Psoas muscle (tissue), 7 donors: ENCODE measurements at regions not wholly inside any gene's neighbourhood (a gene's known extent, or its start where the extent isn't known, plus 50 kb on each side); places are given as distances from the start of the nearest gene placed in this dataset.
"Not testable (repeated sequence)": the region's sequence is repeated elsewhere in the genome, so short reads cannot be mapped to it uniquely, and the experiment has no call there.

Source experiments
- ATAC-seq, 4 donors: fragments of 200-7000 bp; cut with Tn5 transposase; one replicate each; pipeline ENCODE4 v1.9.1; 2020; ENCODE audit warnings: moderate library complexity in 3 of 4, mild to moderate bottlenecking in 2 of 4
- DNase-seq, 2 donors: peaks; one replicate each; pipeline ENCODE4 v3.0.0-alpha.2; 2020
- H3K27ac ChIP-seq: fragments of 200-600 bp; one replicate; pipeline ENCODE4 v1.8.0; 2022
- H3K27me3 ChIP-seq, 3 donors: fragments of 200-600 bp in 1 of 3; one replicate each; pipeline versions ENCODE4 v1.6.1 to v1.8.0; 2013 to 2022; ENCODE audit warnings: low read length in 2 of 3, mild to moderate bottlenecking in 2 of 3, moderate library complexity in 1 of 3; ENCODE audit not compliant: insufficient read depth in 3 of 3
- H3K36me3 ChIP-seq, 2 donors: fragments of 200-600 bp in 1 of 2; one replicate each; pipeline versions ENCODE4 v1.6.1 to v1.8.0; 2013 to 2022; ENCODE audit warnings: low read depth in 1 of 2, mild to moderate bottlenecking in 1 of 2, moderate library complexity in 1 of 2; ENCODE audit not compliant: insufficient read depth in 1 of 2
- H3K4me1 ChIP-seq: fragments of 200-600 bp; one replicate; pipeline ENCODE4 v1.8.0; 2022
- H3K4me3 ChIP-seq: fragments of 200-600 bp; one replicate; pipeline ENCODE4 v1.8.0; 2022; ENCODE audit warnings: mild to moderate bottlenecking
- H3K9me3 ChIP-seq: fragments of 200-600 bp; one replicate; pipeline ENCODE4 v1.8.0; 2022
- CTCF ChIP-seq: fragments of 200-600 bp; IDR thresholded peaks from one replicate; pipeline ENCODE4 v1.8.0; 2022; ENCODE audit warnings: antibody characterized with exemption
- WGBS, 3 donors: extraction: QIAGEN DNeasy Blood & Tissue Kit; methylation state at CpG; one replicate each; pipeline versions ENCODE4 v1.1.6 to v1.1.7; 2013; 5-methylcytosine and 5-hydroxymethylcytosine counted together
- intact Hi-C, 2 donors: fragments of 100-400 bp; cut with DNase I; formaldehyde crosslinking; loops; one replicate each; pipeline versions ENCODE4 v1.11.0 to v1.14.2; 2022
- donor health status: healthy with polysubstance abuse.
- donor health status: DM: no; HTN: no; CAD: no; lungs with moderate emphysema.
- donor health status: Bipolar disorder and iron deficiency.
- donor health status: healthy.
- donor health status: DM: yes; HTN: yes; CAD: no.
- donor health status: DM: no; HTN: no; CAD: no.
- donor health status: DM: yes; HTN: yes; CAD: no.

- intact Hi-C loops = no loop called here
- 5 to 10% (median 6%) methylated on average over 2 of the region's 2 CpGs for WGBS, 3 donors
- no peaks in the 10 kb centered on the region for H3K36me3 ChIP-seq
- DNase-seq = no peak
- no peak overlapping the region for H3K27ac ChIP-seq
- no peaks in the 10 kb centered on the region for H3K9me3 ChIP-seq
- no peak for TF ChIP-seq CTCF
- H3K4me1 ChIP-seq = no peaks in the 10 kb centered on the region
- H3K4me3 ChIP-seq = no peak overlapping the region
- H3K27me3 ChIP-seq = peaks cover 0 to 3% (median 0%) of the 10 kb centered on the region in 3 donors
- no peak for ATAC-seq
Observed at GRCh38 chr5:21452449-21452848, 1400.7 kb downstream of the CDH12 start.

GRCh38 chr5:21432646-21433045, 1420.5 kb downstream of the CDH12 start:
- 48 to 51% (median 50%) methylated on average over 2 of the region's 2 CpGs for WGBS, 3 donors
- TF ChIP-seq CTCF = no peak
- Histone ChIP-seq H3K4me3 (no peak overlapping the region), H3K9me3 (no peaks in the 10 kb centered on the region), H3K27me3 (no peaks in the 10 kb centered on the region), H3K36me3 (no peaks in the 10 kb centered on the region), H3K27ac (no peak overlapping the region), H3K4me1 (no peaks in the 10 kb centered on the region)
- ATAC-seq (no peak), DNase-seq (no peak)
- intact Hi-C loops = no loop called here

- no peak for ATAC-seq
- DNase-seq = no peak
- TF ChIP-seq CTCF = no peak
- H3K27me3 ChIP-seq = no peaks in the 10 kb centered on the region
- WGBS, 3 donors = 58 to 77% (median 58%) methylated on average over 1 of the region's 1 CpG
- intact Hi-C loops = no loop called here
- no peaks in the 10 kb centered on the region for H3K36me3 ChIP-seq
- H3K4me3 ChIP-seq = no peak overlapping the region
- H3K4me1 ChIP-seq = no peaks in the 10 kb centered on the region
- no peaks in the 10 kb centered on the region for H3K9me3 ChIP-seq
- H3K27ac ChIP-seq = no peak overlapping the region
Observed at GRCh38 chr5:21424907-21425306, 1428.2 kb downstream of the CDH12 start.

GRCh38 chr5:21419383-21419782, 1431.4 kb upstream of the CDH18 start:
- Histone ChIP-seq H3K4me3 (no peak overlapping the region), H3K27me3 (no peaks in the 10 kb centered on the region), H3K36me3 (no peaks in the 10 kb centered on the region), H3K9me3 (no peaks in the 10 kb centered on the region), H3K4me1 (no peaks in the 10 kb centered on the region), H3K27ac (no peak overlapping the region)
- intact Hi-C loops = no loop called here
- DNase-seq (no peak), ATAC-seq (no peak)
- TF ChIP-seq CTCF = no peak

GRCh38 chr5:21402089-21402488, 1414.1 kb upstream of the CDH18 start:
- H3K27me3 ChIP-seq, intact Hi-C loops, H3K36me3 ChIP-seq, DNase-seq, H3K27ac ChIP-seq, H3K4me1 ChIP-seq, H3K9me3 ChIP-seq, ATAC-seq, H3K4me3 ChIP-seq: not testable (repeated sequence)
